ENCODE measurements at regions not wholly inside any gene's neighbourhood (a gene's known extent, or its start where the extent isn't known, plus 50 kb on each side); places are given as distances from the start of the nearest gene placed in this dataset.

- H3K27me3 ChIP-seq (ENCODE audit: control insufficient read depth in 2 of 2, insufficient read depth in 2 of 2, low read length in 2 of 2), result no peaks in the 10 kb centered on the region
- H3K9me3 ChIP-seq (replicated peaks; ENCODE audit: control insufficient read depth, insufficient read depth, low read length), result no peaks in the 10 kb centered on the region
- H3K36me3 ChIP-seq (ENCODE audit: control insufficient read depth in 2 of 2, extremely low read depth in 1 of 2, insufficient read depth in 2 of 2, low read length in 2 of 2), result no peaks in the 10 kb centered on the region
- TF ChIP-seq JUN (IDR thresholded peaks at IDR 0.05; ENCODE audit: borderline replicate concordance, insufficient read depth, insufficient read length, low read depth), result no peak
- no peak for TF ChIP-seq GATA2 (IDR thresholded peaks at IDR 0.05; ENCODE audit: insufficient read depth, insufficient read length, low read depth, low read length)
- no peak for TF ChIP-seq EZH2 (IDR thresholded peaks at IDR 0.05; ENCODE audit: borderline replicate concordance, low read depth, low read length, severe bottlenecking)
- TF ChIP-seq POLR2AphosphoS5 (IDR thresholded peaks at IDR 0.05; ENCODE audit: insufficient read depth, low read depth, low read length), result no peak
- no peak for TF ChIP-seq MAX (IDR thresholded peaks at IDR 0.05; ENCODE audit: insufficient read depth, insufficient read length)
- TF ChIP-seq CTCF (IDR thresholded peaks at IDR 0.05; ENCODE audit: extremely low read depth in 1 of 2, insufficient read depth in 1 of 2, low read depth in 1 of 2, low read length in 2 of 2), result no peak
- no peak for TF ChIP-seq MYC (IDR thresholded peaks at IDR 0.05; ENCODE audit: low read depth, low read length)
- no peak for TF ChIP-seq FOS (IDR thresholded peaks at IDR 0.05; ENCODE audit: borderline replicate concordance, insufficient read depth, low read length)
- TF ChIP-seq POLR2A (IDR thresholded peaks at IDR 0.05; ENCODE audit: low read depth, low read length), result no peak
- H2AFZ ChIP-seq (ENCODE audit: low read depth, low read length), result no peak overlapping the region
- BruUV-seq (replicated peaks), result no TSS peak
- no peaks in the 10 kb centered on the region for H3K79me2 ChIP-seq (ENCODE audit: control insufficient read depth, insufficient read depth, low read length)
- no peaks in the 10 kb centered on the region for H4K20me1 ChIP-seq (replicated peaks; ENCODE audit: control insufficient read depth, extremely low read depth, insufficient read depth, low read length)
- H3K27ac ChIP-seq (ENCODE audit: insufficient read depth, low read depth, low read length), result no peak overlapping the region
- ChIA-PET POLR2A (interaction anchor here (0.6 kb wide), 1 partner anchor 145 kb away, joined by 4 read pairs; the partner anchor contains the start of gene CD93), CTCF (interaction anchor here (0.8 to 2.9 kb wide), 4 partner anchors 78 to 539 kb away, joined by 3 to 20 read pairs (median 4); no protein-coding TSS in a partner anchor)
- no peak overlapping the region for H3K9ac ChIP-seq (replicated peaks; ENCODE audit: extremely low read depth, insufficient read depth, low read length)
- DNase-seq (ENCODE audit: low read depth, low spot score) (peak; percentile 16), FAIRE-seq (no peak)
- H3K4me2 ChIP-seq (ENCODE audit: insufficient read depth, low read length), result no peak overlapping the region
- dilution Hi-C loops (cut with MboI; ENCODE audit: extremely low pct_ligation_motif_present, low sequenced_read_pairs) (no loop called here), intact Hi-C loops (cut with micrococcal nuclease) (loop anchor here (5.0 kb wide), 1 partner anchor 79 kb away; no protein-coding TSS in a partner anchor)
- no peak overlapping the region for H3K4me3 ChIP-seq (replicated peaks in 1 of 3; ENCODE audit: insufficient read depth in 1 of 3, low read depth in 1 of 3, low read length in 3 of 3)
- H3K9me1 ChIP-seq (replicated peaks; ENCODE audit: control insufficient read depth, extremely low read depth, insufficient read depth, low read length), result no peaks in the 10 kb centered on the region
- peaks cover 8% of the 10 kb centered on the region for H3K4me1 ChIP-seq (ENCODE audit: control insufficient read depth, extremely low read depth, insufficient read depth, low read length)
These were observed 119.7 kb upstream of the NXT1 start for GRCh38 chr20:23230766-23231385.

Measured in endothelial cell of umbilical vein (primary cell).